ENCODE measurements at regions not wholly inside any gene's neighbourhood (a gene's known extent, or its start where the extent isn't known, plus 50 kb on each side); places are given as distances from the start of the nearest gene placed in this dataset.
"Not testable (repeated sequence)": the region's sequence is repeated elsewhere in the genome, so short reads cannot be mapped to it uniquely, and the experiment has no call there.

DNA sequence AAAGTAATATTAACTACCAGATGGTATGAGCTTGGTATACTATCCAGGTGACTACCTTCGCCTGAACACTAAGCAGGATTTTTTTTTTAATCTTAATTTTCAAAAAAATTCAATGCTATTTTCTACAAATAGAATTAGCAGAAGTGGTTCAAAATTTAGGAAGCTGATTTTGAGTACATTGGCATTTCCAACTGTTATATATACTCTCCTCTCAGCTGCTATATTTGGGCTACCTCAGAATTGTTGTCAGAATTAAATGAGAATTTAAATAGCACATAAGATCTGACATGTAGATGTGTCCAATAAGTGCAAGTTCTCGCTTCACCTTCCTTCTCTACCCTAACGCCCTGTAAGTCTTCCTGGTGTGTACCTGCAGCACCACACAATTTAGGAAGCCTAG, 83.1 kb downstream of the DUSP6 start:
- no peaks in the 10 kb centered on the region for H3K4me1 ChIP-seq (ENCODE audit: control insufficient read depth, insufficient read depth, low read length, unreplicated experiment)
- no peaks in the 10 kb centered on the region for H3K36me3 ChIP-seq (ENCODE audit: insufficient read depth, low read length)
- no peaks in the 10 kb centered on the region for H3K79me2 ChIP-seq (ENCODE audit: control insufficient read depth, insufficient read depth, low read length, unreplicated experiment)
- no peak overlapping the region for H2AFZ ChIP-seq (ENCODE audit: low read length, unreplicated experiment)
- H3K27ac ChIP-seq (ENCODE audit: low read depth, low read length): no peak overlapping the region
- H3K4me3 ChIP-seq (ENCODE audit: low read depth, low read length): no peak overlapping the region
- no peaks in the 10 kb centered on the region for H3K27me3 ChIP-seq (ENCODE audit: insufficient read depth, low read length)

DNA sequence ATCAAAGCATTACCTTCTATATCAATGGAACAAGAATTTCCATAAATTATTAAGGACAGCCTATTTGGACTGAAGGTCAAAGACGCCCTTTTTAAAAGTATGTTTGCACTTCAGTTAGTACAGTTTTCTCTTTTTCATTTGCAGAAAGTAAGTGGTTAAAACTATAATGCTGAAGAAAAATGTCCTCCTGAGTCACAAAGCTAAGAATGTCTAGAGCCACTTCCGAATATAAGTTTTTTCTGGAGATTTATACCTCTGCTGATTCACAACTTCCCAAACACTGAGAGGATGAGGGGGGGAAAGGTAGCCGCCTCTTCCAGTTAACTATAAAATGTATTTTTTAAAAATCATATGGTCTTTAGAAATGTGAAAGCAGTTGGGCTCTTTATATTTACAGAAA, 84.9 kb downstream of the DUSP6 start:
- H3K27me3 ChIP-seq (ENCODE audit: insufficient read depth, low read length): no peaks in the 10 kb centered on the region
- no peaks in the 10 kb centered on the region for H3K4me1 ChIP-seq (ENCODE audit: control insufficient read depth, insufficient read depth, low read length, unreplicated experiment)
- H2AFZ ChIP-seq (ENCODE audit: low read length, unreplicated experiment): no peak overlapping the region
- H3K4me3 ChIP-seq (ENCODE audit: low read depth, low read length): no peak overlapping the region
- H3K79me2 ChIP-seq (ENCODE audit: control insufficient read depth, insufficient read depth, low read length, unreplicated experiment): no peaks in the 10 kb centered on the region
- no peak overlapping the region for H3K27ac ChIP-seq (ENCODE audit: low read depth, low read length)
- no peaks in the 10 kb centered on the region for H3K36me3 ChIP-seq (ENCODE audit: insufficient read depth, low read length)

DNA sequence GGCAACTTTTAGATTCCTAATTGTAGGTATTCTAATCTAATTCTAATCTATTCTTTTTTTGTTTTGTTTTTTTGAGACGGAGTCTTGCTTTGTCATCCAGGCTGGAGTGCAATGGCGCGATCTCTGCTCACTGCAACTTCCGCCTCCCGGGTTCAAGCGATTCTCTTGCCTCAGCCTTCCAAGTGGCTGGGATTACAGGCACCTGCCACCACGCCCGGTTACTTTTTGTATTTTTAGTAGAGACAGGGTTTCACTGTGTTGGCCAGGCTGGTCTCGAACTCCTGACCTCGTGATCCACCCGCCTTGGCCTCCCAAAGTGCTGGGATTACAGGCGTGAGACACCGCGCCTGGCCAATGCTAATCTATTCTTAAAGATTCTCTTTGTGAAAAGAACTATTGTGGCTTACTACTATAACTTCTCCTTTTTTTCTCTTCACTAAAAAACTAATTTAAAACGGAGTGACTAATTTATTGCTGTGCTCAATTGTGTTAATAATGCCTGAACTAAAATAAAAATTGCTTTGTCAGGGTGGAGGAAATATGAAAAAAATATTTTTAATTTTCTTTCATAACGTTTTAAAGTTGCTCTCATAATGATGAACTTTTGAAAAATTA, 85.6 kb downstream of the DUSP6 start:
- not testable (repeated sequence) for H3K27ac ChIP-seq (ENCODE audit: low read depth, low read length); H3K79me2 ChIP-seq (ENCODE audit: control insufficient read depth, insufficient read depth, low read length, unreplicated experiment); H3K4me3 ChIP-seq (ENCODE audit: low read depth, low read length); H2AFZ ChIP-seq (ENCODE audit: low read length, unreplicated experiment); H3K4me1 ChIP-seq (ENCODE audit: control insufficient read depth, insufficient read depth, low read length, unreplicated experiment); H3K27me3 ChIP-seq (ENCODE audit: insufficient read depth, low read length); H3K36me3 ChIP-seq (ENCODE audit: insufficient read depth, low read length)

DNA sequence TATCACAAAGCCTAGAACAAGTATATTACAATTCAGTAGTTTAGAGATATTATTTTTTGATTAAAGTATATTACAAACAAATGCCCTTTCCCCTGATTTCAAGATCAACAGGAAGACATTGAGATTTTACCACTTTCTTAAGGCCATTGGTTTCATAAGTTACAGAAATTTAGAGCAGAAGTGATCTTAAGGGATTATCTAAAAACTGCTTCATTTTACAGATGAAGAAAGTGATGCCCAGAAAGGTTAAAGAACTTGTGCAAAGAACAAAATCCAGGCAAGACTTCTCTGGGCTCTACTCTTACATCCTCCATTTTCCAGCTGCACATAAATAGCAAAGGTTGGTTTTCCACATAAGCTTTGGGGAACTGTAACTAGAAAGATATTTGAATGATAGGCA, 87.5 kb downstream of the DUSP6 start:
- Histone ChIP-seq H3K4me1 (ENCODE audit: control insufficient read depth, insufficient read depth, low read length, unreplicated experiment) (no peaks in the 10 kb centered on the region), H3K27ac (ENCODE audit: low read depth, low read length) (no peak overlapping the region), H3K79me2 (ENCODE audit: control insufficient read depth, insufficient read depth, low read length, unreplicated experiment) (no peaks in the 10 kb centered on the region), H3K36me3 (ENCODE audit: insufficient read depth, low read length) (no peaks in the 10 kb centered on the region), H3K27me3 (ENCODE audit: insufficient read depth, low read length) (no peaks in the 10 kb centered on the region), H2AFZ (ENCODE audit: low read length, unreplicated experiment) (no peak overlapping the region), H3K4me3 (ENCODE audit: low read depth, low read length) (no peak overlapping the region)

DNA sequence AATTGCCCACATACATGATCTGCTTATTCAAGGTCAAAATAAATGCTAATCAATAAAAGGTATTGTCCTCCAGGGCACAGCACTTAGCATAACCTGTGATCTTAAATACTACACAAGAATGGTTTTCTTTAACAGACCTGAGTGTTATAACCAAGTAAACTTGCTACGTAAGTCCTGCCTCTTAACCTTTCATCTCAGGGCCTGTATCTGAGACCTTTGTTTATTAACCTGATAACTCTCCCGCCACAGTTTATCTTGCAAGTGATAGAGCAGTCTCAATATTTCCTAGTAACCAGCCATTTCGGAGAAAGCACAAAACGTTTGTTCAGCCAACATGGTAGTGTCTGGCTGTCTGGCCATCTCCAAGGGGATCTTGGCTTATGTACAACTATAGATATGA, 88.4 kb downstream of the DUSP6 start:
- H2AFZ ChIP-seq (ENCODE audit: low read length, unreplicated experiment): no peak overlapping the region
- H3K27ac ChIP-seq (ENCODE audit: low read depth, low read length): no peak overlapping the region
- no peaks in the 10 kb centered on the region for H3K4me1 ChIP-seq (ENCODE audit: control insufficient read depth, insufficient read depth, low read length, unreplicated experiment)
- H3K27me3 ChIP-seq (ENCODE audit: insufficient read depth, low read length): no peaks in the 10 kb centered on the region
- H3K79me2 ChIP-seq (ENCODE audit: control insufficient read depth, insufficient read depth, low read length, unreplicated experiment): no peaks in the 10 kb centered on the region
- no peaks in the 10 kb centered on the region for H3K36me3 ChIP-seq (ENCODE audit: insufficient read depth, low read length)
- no peak overlapping the region for H3K4me3 ChIP-seq (ENCODE audit: low read depth, low read length)

DNA sequence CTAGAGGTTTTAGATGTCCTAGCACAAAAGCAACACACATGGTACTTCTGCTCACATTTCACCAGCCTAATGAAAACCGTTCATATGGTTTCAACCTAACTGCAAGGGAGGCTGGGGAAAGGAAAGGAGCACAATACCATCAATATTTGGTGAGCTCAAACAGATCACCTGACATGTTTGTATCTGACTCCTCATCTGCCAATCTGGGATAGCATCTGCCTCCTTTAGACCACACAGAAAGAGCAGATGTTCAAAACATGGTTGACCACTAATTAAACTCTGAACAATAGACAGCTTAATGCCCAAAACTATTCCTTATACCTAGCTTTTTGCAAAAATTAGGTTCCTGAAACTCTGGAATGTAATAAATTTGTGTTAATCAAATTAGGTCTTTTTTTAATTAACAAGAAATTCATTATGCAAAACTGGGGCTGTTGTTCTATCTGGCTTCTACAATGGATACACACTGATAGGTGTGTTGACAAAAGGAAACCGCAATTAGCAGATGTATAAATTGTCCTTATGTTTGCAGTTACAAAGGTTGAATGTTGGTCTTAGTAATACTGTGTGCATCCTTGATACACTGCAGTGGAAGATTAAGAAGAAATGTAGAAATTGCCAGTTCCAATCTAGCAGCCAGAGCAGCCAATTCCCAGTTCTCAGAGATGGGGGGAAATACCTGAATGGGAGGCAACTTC, 89.3 kb downstream of the DUSP6 start:
- no peaks in the 10 kb centered on the region for H3K79me2 ChIP-seq (ENCODE audit: control insufficient read depth, insufficient read depth, low read length, unreplicated experiment)
- H3K27ac ChIP-seq (ENCODE audit: low read depth, low read length): no peak overlapping the region
- no peak overlapping the region for H3K4me3 ChIP-seq (ENCODE audit: low read depth, low read length)
- H3K36me3 ChIP-seq (ENCODE audit: insufficient read depth, low read length): no peaks in the 10 kb centered on the region
- H3K4me1 ChIP-seq (ENCODE audit: control insufficient read depth, insufficient read depth, low read length, unreplicated experiment): no peaks in the 10 kb centered on the region
- H3K27me3 ChIP-seq (ENCODE audit: insufficient read depth, low read length): no peaks in the 10 kb centered on the region
- H2AFZ ChIP-seq (ENCODE audit: low read length, unreplicated experiment): no peak overlapping the region

GRCh38 chr12:89261982-89262381, 90.3 kb downstream of the DUSP6 start:
- no peak overlapping the region for H3K4me3 ChIP-seq (ENCODE audit: low read depth, low read length)
- no peaks in the 10 kb centered on the region for H3K79me2 ChIP-seq (ENCODE audit: control insufficient read depth, insufficient read depth, low read length, unreplicated experiment)
- H3K27ac ChIP-seq (ENCODE audit: low read depth, low read length): no peak overlapping the region
- H3K27me3 ChIP-seq (ENCODE audit: insufficient read depth, low read length): no peaks in the 10 kb centered on the region
- H2AFZ ChIP-seq (ENCODE audit: low read length, unreplicated experiment): no peak overlapping the region
- no peaks in the 10 kb centered on the region for H3K4me1 ChIP-seq (ENCODE audit: control insufficient read depth, insufficient read depth, low read length, unreplicated experiment)
- H3K36me3 ChIP-seq (ENCODE audit: insufficient read depth, low read length): no peaks in the 10 kb centered on the region

GRCh38 chr12:89260841-89261637, 91.3 kb downstream of the DUSP6 start:
- no peaks in the 10 kb centered on the region for H3K79me2 ChIP-seq (ENCODE audit: control insufficient read depth, insufficient read depth, low read length, unreplicated experiment)
- no peaks in the 10 kb centered on the region for H3K4me1 ChIP-seq (ENCODE audit: control insufficient read depth, insufficient read depth, low read length, unreplicated experiment)
- no peaks in the 10 kb centered on the region for H3K27me3 ChIP-seq (ENCODE audit: insufficient read depth, low read length)
- no peaks in the 10 kb centered on the region for H3K36me3 ChIP-seq (ENCODE audit: insufficient read depth, low read length)
- H3K27ac ChIP-seq (ENCODE audit: low read depth, low read length): no peak overlapping the region
- no peak overlapping the region for H3K4me3 ChIP-seq (ENCODE audit: low read depth, low read length)
- H2AFZ ChIP-seq (ENCODE audit: low read length, unreplicated experiment): no peak overlapping the region

DNA sequence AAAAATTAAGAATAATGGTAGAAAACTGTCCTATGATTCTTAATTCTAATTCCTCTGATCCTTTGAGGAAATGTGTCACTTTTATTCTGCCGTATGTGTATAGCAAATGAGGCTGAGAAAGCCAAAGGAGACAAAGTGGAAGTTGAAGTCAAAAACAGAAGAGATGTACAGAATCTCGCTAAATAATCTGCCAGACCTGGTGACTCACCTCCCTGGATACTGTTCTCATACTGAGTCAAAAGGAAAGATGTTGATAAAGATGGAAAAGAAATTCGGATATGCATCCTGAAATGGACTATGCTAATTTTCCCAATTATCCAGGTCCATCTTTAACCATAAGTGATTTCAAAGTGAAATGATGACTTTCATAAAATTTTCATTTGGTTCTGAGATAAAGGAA, 92.5 kb downstream of the DUSP6 start:
- Histone ChIP-seq H3K79me2 (ENCODE audit: control insufficient read depth, insufficient read depth, low read length, unreplicated experiment) (no peaks in the 10 kb centered on the region), H3K27me3 (ENCODE audit: insufficient read depth, low read length) (no peaks in the 10 kb centered on the region), H3K4me3 (ENCODE audit: low read depth, low read length) (no peak overlapping the region), H3K27ac (ENCODE audit: low read depth, low read length) (no peak overlapping the region), H2AFZ (ENCODE audit: low read length, unreplicated experiment) (no peak overlapping the region), H3K4me1 (ENCODE audit: control insufficient read depth, insufficient read depth, low read length, unreplicated experiment) (no peaks in the 10 kb centered on the region), H3K36me3 (ENCODE audit: insufficient read depth, low read length) (no peaks in the 10 kb centered on the region)

DNA sequence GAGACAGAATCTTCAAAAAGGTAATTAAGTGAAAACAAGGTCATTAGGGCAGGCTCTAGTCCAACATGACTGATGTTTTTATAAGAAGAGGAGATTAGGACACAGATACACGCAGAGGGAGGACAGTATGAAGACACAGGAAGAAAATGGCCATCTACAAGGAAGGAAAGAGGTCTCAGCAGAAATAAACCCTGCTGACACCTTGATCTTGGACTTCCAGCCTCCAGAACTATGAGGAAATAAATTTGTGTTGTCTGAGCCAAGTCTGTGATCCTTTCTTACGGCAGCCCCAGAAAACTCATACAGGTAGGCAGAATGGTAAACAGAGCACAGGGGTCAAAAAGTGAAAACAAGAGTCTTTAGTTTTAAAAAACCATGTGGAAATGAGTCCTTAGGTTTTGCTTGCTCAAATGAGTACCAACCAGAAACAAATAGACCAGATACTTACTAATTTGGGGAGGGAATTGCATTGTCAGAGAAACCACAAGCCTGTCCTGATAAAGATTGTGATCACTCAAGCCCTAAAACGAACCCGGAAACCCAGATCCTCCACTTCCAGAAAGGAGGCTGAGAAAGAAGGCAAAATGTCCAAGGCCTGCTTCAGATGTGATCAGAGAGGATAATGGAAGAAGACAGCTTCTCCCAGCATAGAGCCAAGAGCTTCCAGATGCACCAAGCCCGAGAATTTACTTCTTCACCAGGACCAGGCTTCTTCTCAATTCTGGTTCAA, 93.9 kb downstream of the DUSP6 start:
- no peaks in the 10 kb centered on the region for H3K79me2 ChIP-seq (ENCODE audit: control insufficient read depth, insufficient read depth, low read length, unreplicated experiment)
- H3K36me3 ChIP-seq (ENCODE audit: insufficient read depth, low read length): no peaks in the 10 kb centered on the region
- peaks cover 3% of the 10 kb centered on the region for H3K4me1 ChIP-seq (ENCODE audit: control insufficient read depth, insufficient read depth, low read length, unreplicated experiment)
- no peak overlapping the region for H2AFZ ChIP-seq (ENCODE audit: low read length, unreplicated experiment)
- H3K4me3 ChIP-seq (ENCODE audit: low read depth, low read length): no peak overlapping the region
- H3K27ac ChIP-seq (ENCODE audit: low read depth, low read length): no peak overlapping the region
- H3K27me3 ChIP-seq (ENCODE audit: insufficient read depth, low read length): no peaks in the 10 kb centered on the region
